IMR-90 (cell line): ENCODE measurements at regions not wholly inside any gene's neighbourhood (a gene's known extent, or its start where the extent isn't known, plus 50 kb on each side); places are given as distances from the start of the nearest gene placed in this dataset.
A peak's percentile ranks its signal among the peaks of the same experiment; 100 is the strongest.

Experiments used
- ATAC-seq: fragments of 200-7000 bp; cut with Tn5 transposase; 2 replicates; pipeline ENCODE4 v1.9.1; 2020; ENCODE audit warnings: low read depth, mild to moderate bottlenecking, moderate library complexity
- BruUV-seq: library from RNA; stranded (reverse); fragments of 400-500 nt; replicated peaks from 2 replicates; lab custom pipeline; 2021; lab: Mats Ljungman, UMichigan
- CTCF ChIA-PET: fragments of 300-600 bp; formaldehyde crosslinking; extraction: SDS; loops from one replicate; lab custom pipeline; 2021; ENCODE audit warnings: antibody characterized with exemption; lab: Yijun Ruan, JAX
- POLR2A ChIA-PET: fragments of 300-600 bp; sonication (Branson Sonifier 250); formaldehyde crosslinking; loops from one replicate; lab custom pipeline; 2022; ENCODE audit warnings: antibody characterized with exemption; ENCODE audit not compliant: unreplicated experiment; lab: Charles Lee
- DNase-seq: peaks from one replicate; pipeline ENCODE4 v3.0.0; 2013
- H2AFZ ChIP-seq: replicated peaks from 2 replicates; pipeline ENCODE3; 2013; ENCODE audit warnings: low read length, mild to moderate bottlenecking; ENCODE audit not compliant: poor library complexity
- H2AK5ac ChIP-seq: 2 replicates; pipeline ENCODE4 v1.6.1; 2013; ENCODE audit warnings: low read depth, low read length, inconsistent platforms
- H2AK9ac ChIP-seq: replicated peaks from 2 replicates; pipeline ENCODE3; 2013; ENCODE audit warnings: mild to moderate bottlenecking, low read depth, low read length, moderate library complexity; ENCODE audit not compliant: poor library complexity
- H2BK120ac ChIP-seq: 2 replicates; pipeline ENCODE4 v1.6.1; 2013; ENCODE audit warnings: low read depth, low read length, inconsistent platforms
- H2BK15ac ChIP-seq: 3 replicates; pipeline ENCODE4 v1.6.1; 2013; ENCODE audit warnings: low read depth, low read length, inconsistent platforms
- H2BK20ac ChIP-seq: 2 replicates; pipeline ENCODE4 v1.6.1; 2013; ENCODE audit warnings: low read depth, mild to moderate bottlenecking, inconsistent platforms, low read length, moderate library complexity
- H2BK5ac ChIP-seq: 2 replicates; pipeline ENCODE4 v1.6.1; 2013; ENCODE audit warnings: mild to moderate bottlenecking, low read depth, low read length, inconsistent platforms; ENCODE audit not compliant: poor library complexity, severe bottlenecking
- H3K14ac ChIP-seq: replicated peaks from 2 replicates; pipeline ENCODE4 v1.6.1; 2013; ENCODE audit warnings: low read depth, low read length, inconsistent platforms
- H3K18ac ChIP-seq: 2 replicates; pipeline ENCODE4 v1.6.1; 2013; ENCODE audit warnings: low read depth, low read length, control low read depth
- H3K23ac ChIP-seq: 2 replicates; pipeline ENCODE4 v1.6.1; 2013; ENCODE audit warnings: low read depth, low read length, inconsistent platforms
- H3K27ac ChIP-seq: 2 replicates; pipeline ENCODE4 v1.5.1; 2013; ENCODE audit warnings: mild to moderate bottlenecking, control low read depth, low read length; ENCODE audit not compliant: insufficient read depth
- H3K27me3 ChIP-seq: 2 replicates; pipeline ENCODE4 v1.6.1; 2013; ENCODE audit warnings: low read length; ENCODE audit not compliant: control insufficient read depth, insufficient read depth
- H3K36me3 ChIP-seq: 2 replicates; pipeline ENCODE4 v1.6.1; 2013; ENCODE audit warnings: low read length, mixed read lengths; ENCODE audit not compliant: control insufficient read depth, insufficient read depth
- H3K4ac ChIP-seq: 2 replicates; pipeline ENCODE4 v1.6.1; 2013; ENCODE audit warnings: low read depth, low read length, inconsistent platforms
- H3K4me1 ChIP-seq: 2 replicates; pipeline ENCODE4 v1.6.1; 2013; ENCODE audit warnings: low read length, mixed read lengths; ENCODE audit not compliant: control insufficient read depth, insufficient read depth
- H3K4me2 ChIP-seq: 2 replicates; pipeline ENCODE4 v1.6.1; 2013; ENCODE audit warnings: low read depth, mild to moderate bottlenecking, control low read depth, low read length, moderate library complexity
- H3K4me3 ChIP-seq: 2 replicates; pipeline ENCODE4 v1.5.1; 2013; ENCODE audit warnings: low read depth, mild to moderate bottlenecking, control low read depth, low read length, moderate library complexity; ENCODE audit not compliant: insufficient read depth
- H3K56ac ChIP-seq: 2 replicates; pipeline ENCODE4 v1.6.1; 2013; ENCODE audit warnings: low read length, inconsistent platforms; ENCODE audit not compliant: insufficient read depth; ENCODE audit errors: extremely low read depth
- H3K79me1 ChIP-seq, 2 experiments: 2 replicates each; pipeline ENCODE4 v1.6.1; 2013; ENCODE audit warnings: low read length in 2 of 2, inconsistent platforms in 1 of 2, low read depth in 1 of 2
- H3K9ac ChIP-seq: 2 replicates; pipeline ENCODE4 v1.6.1; 2013; ENCODE audit warnings: low read depth, low read length, control low read depth
- H3K9me1 ChIP-seq: 2 replicates; pipeline ENCODE4 v1.6.1; 2013; ENCODE audit warnings: low read length, inconsistent platforms; ENCODE audit not compliant: insufficient read depth
- H3K9me3 ChIP-seq: 2 replicates; pipeline ENCODE4 v1.6.1; 2013; ENCODE audit warnings: low read length; ENCODE audit not compliant: control insufficient read depth, insufficient read depth
- H4K20me1 ChIP-seq: 2 replicates; pipeline ENCODE4 v1.6.1; 2013; ENCODE audit warnings: low read length, inconsistent platforms; ENCODE audit not compliant: insufficient read depth
- H4K5ac ChIP-seq: 2 replicates; pipeline ENCODE4 v1.6.1; 2013; ENCODE audit warnings: mild to moderate bottlenecking, low read depth, low read length, control low read depth
- H4K8ac ChIP-seq, 2 experiments: 2 replicates each; pipeline ENCODE4 v1.6.1; 2013; ENCODE audit warnings: low read depth in 2 of 2, low read length in 2 of 2, control low read depth in 1 of 2, inconsistent platforms in 1 of 2
- H4K91ac ChIP-seq: 2 replicates; pipeline ENCODE4 v1.6.1; 2013; ENCODE audit warnings: low read depth, low read length, inconsistent platforms; ENCODE audit not compliant: insufficient read depth
- BHLHE40 ChIP-seq: fragments of 150-350 bp; IDR thresholded peaks from 2 replicates; pipeline ENCODE4 v1.6.1; 2016; ENCODE audit warnings: mild to moderate bottlenecking, low read depth, low read length
- CEBPB ChIP-seq: IDR thresholded peaks from 2 replicates; pipeline ENCODE4 v1.6.1; 2012; ENCODE audit warnings: low read depth, low read length, improper control_type of control experiment
- CHD1 ChIP-seq: IDR thresholded peaks from 2 replicates; pipeline ENCODE4 v1.6.1; 2012; ENCODE audit warnings: low read depth, low read length, improper control_type of control experiment
- FOS ChIP-seq: fragments of 150-350 bp; IDR thresholded peaks from 2 replicates; pipeline ENCODE4 v1.6.1; 2016; ENCODE audit warnings: low read depth, low read length
- MAFK ChIP-seq: IDR thresholded peaks from 2 replicates; pipeline ENCODE4 v1.6.1; 2012; ENCODE audit warnings: low read depth, low read length, improper control_type of control experiment
- MAZ ChIP-seq: IDR thresholded peaks from 2 replicates; pipeline ENCODE4 v1.6.1; 2012; ENCODE audit warnings: low read depth, mild to moderate bottlenecking, low read length, improper control_type of control experiment, moderate library complexity, borderline replicate concordance
- MXI1 ChIP-seq: IDR thresholded peaks from 2 replicates; pipeline ENCODE4 v1.6.1; 2012; ENCODE audit warnings: low read depth, mild to moderate bottlenecking, low read length, moderate library complexity, borderline replicate concordance
- NFE2L2 ChIP-seq: fragments of 150-350 bp; IDR thresholded peaks from 2 replicates; pipeline ENCODE4 v1.6.1; 2016; ENCODE audit warnings: low read depth, mild to moderate bottlenecking, low read length
- POLR2A ChIP-seq: IDR thresholded peaks from 2 replicates; pipeline ENCODE4 v1.6.1; 2012; ENCODE audit warnings: mild to moderate bottlenecking, low read depth, low read length
- RAD21 ChIP-seq: IDR thresholded peaks from 2 replicates; pipeline ENCODE4 v1.6.1; 2012; ENCODE audit warnings: low read length, improper control_type of control experiment
- RCOR1 ChIP-seq: IDR thresholded peaks from 2 replicates; pipeline ENCODE4 v1.6.1; 2012; ENCODE audit warnings: mild to moderate bottlenecking, low read length, improper control_type of control experiment; ENCODE audit not compliant: insufficient replicate concordance
- RFX5 ChIP-seq: IDR thresholded peaks from 2 replicates; pipeline ENCODE4 v1.8.0; 2012; ENCODE audit warnings: low read depth, mild to moderate bottlenecking, low read length, moderate library complexity
- SMC3 ChIP-seq: fragments of 150-350 bp; IDR thresholded peaks from 2 replicates; pipeline ENCODE4 v1.6.1; 2016; ENCODE audit warnings: low read depth, mild to moderate bottlenecking, antibody characterized with exemption, low read length, moderate library complexity
- WGBS, 2 experiments: methylation state at CpG; one replicate each; pipeline versions ENCODE4 v1.1.5 to v1.1.7; 2013; ENCODE audit warnings: missing lambda C conversion rate in 2 of 2; ENCODE audit not compliant: insufficient read length in 1 of 2; ENCODE audit errors: extremely low coverage in 2 of 2; 5-methylcytosine and 5-hydroxymethylcytosine counted together
- dilution Hi-C: fragments of 300-500 bp; cut with HindIII; formaldehyde crosslinking; loops from one replicate; pipeline ENCODE4 v1.14.3; 2018; ENCODE audit warnings: low sequenced_read_pairs; ENCODE audit not compliant: unreplicated experiment
- in situ Hi-C: fragments of 300-500 bp; cut with MboI; formaldehyde crosslinking; loops from 3 replicates; pipeline ENCODE4 v1.14.3; 2019; ENCODE audit warnings: low sequenced_read_pairs, inconsistent platforms, mixed read lengths
- intact Hi-C: fragments of 100-400 bp; cut with micrococcal nuclease; formaldehyde crosslinking; loops from 2 replicates; pipeline ENCODE4 v1.10.0; 2022
- TF ChIP-seq, protein P1 (sequence below): conservative IDR thresholded peaks from 2 replicates; pipeline ENCODE4 v1.5.1; 2012; ENCODE audit warnings: mild to moderate bottlenecking, low read depth, low read length, improper control_type of control experiment
- TF ChIP-seq, protein P2 (sequence below): fragments of 150-350 bp; IDR thresholded peaks from 2 replicates; pipeline ENCODE4 v1.6.1; 2016; ENCODE audit warnings: low read depth, mild to moderate bottlenecking, low read length, moderate library complexity, borderline replicate concordance

DNA sequence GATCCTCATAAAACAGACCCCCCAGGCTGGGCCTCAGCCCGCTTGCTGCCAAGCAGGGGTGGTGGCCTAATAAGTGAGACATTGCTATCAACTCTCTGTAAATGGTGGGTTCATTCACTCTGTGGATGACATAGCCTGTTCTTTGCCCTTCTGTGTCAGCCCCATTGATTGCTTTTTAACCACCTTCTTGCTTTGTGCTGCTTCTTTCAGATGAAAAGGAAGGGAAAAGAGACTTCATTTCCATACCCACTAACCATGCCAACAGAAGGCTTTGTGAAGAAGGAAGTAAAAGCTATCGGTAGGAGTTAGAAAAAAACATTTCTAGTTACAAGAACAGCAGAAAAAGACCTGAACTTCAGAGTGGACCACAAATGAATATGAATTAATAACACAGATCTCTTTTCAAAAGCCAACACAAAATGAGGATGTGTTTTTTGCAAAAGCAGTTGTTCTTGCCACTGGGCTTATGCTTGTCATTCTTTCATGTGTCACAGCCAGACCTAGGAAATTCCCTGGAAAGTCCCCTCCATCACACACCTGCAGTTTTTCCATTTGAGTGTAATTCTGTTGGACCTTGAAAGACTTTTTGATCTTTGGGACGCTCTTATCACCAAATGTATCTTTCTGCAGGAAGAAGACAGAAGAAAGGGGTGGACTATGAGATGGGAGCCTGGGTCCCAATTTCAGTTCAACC, 507.7 kb downstream of the CCDC171 start:
- peak overlapping the region; percentile 32 to 76; a peak in 2 of 4 replicates for H4K8ac ChIP-seq
- no CpG with 5 or more reads among the region's 3 CpGs for WGBS, 2 experiments
- CTCF ChIA-PET: interaction anchor here (0.6 kb wide), 1 partner anchor 375 kb away, joined by 3 read pairs; no protein-coding TSS in a partner anchor
- no peaks in the 10 kb centered on the region for H3K9me3 ChIP-seq
- no peak overlapping the region for H2BK5ac ChIP-seq
- in situ Hi-C loops: no loop called here
- peak overlapping the region; percentile 32; the same call in 1 of the 2 replicates for H3K18ac ChIP-seq
- H3K4me2 ChIP-seq: no peak overlapping the region
- H2BK15ac ChIP-seq: peak overlapping the region; percentile 72
- H2AK9ac ChIP-seq: no peak overlapping the region
- peak overlapping the region; percentile 83 for H2BK20ac ChIP-seq
- POLR2A ChIA-PET: no interaction called here
- peak overlapping the region; percentile 70 for H3K4ac ChIP-seq
- peak overlapping the region; percentile 82 for H4K91ac ChIP-seq
- H4K5ac ChIP-seq: no peak overlapping the region
- H3K56ac ChIP-seq: no peak overlapping the region
- peaks cover 13% of the 10 kb centered on the region for H3K4me1 ChIP-seq
- DNase-seq: no peak
- dilution Hi-C loops: no loop called here
- peak overlapping the region; percentile 91 for H2BK120ac ChIP-seq
- intact Hi-C loops: no loop called here
- no peak overlapping the region for H3K4me3 ChIP-seq
- H3K23ac ChIP-seq: 0 out of 2 replicates have a peak overlapping the region, but pooled peaks have one; percentile 14
- no peak overlapping the region for H2AFZ ChIP-seq
- no TSS peak for BruUV-seq
- H4K20me1 ChIP-seq: no peaks in the 10 kb centered on the region
- H3K9ac ChIP-seq: no peak overlapping the region
- peaks cover 11% of the 10 kb centered on the region for H3K9me1 ChIP-seq
- peak overlapping the region; percentile 59 for H2AK5ac ChIP-seq
- peaks cover 0 to 5% of the 10 kb centered on the region in 2 experiments; a peak in 1 of 4 replicates for H3K79me1 ChIP-seq
- H3K36me3 ChIP-seq: no peaks in the 10 kb centered on the region
- TF ChIP-seq CEBPB: no peak
- TF ChIP-seq RAD21: no peak
- no peak for TF ChIP-seq CHD1
- no peak for TF ChIP-seq RFX5
- TF ChIP-seq MAZ: no peak
- TF ChIP-seq POLR2A: no peak
- no peak for TF ChIP-seq MXI1
- no peak for TF ChIP-seq BHLHE40
- TF ChIP-seq MAFK: no peak
- TF ChIP-seq, protein P1, sequence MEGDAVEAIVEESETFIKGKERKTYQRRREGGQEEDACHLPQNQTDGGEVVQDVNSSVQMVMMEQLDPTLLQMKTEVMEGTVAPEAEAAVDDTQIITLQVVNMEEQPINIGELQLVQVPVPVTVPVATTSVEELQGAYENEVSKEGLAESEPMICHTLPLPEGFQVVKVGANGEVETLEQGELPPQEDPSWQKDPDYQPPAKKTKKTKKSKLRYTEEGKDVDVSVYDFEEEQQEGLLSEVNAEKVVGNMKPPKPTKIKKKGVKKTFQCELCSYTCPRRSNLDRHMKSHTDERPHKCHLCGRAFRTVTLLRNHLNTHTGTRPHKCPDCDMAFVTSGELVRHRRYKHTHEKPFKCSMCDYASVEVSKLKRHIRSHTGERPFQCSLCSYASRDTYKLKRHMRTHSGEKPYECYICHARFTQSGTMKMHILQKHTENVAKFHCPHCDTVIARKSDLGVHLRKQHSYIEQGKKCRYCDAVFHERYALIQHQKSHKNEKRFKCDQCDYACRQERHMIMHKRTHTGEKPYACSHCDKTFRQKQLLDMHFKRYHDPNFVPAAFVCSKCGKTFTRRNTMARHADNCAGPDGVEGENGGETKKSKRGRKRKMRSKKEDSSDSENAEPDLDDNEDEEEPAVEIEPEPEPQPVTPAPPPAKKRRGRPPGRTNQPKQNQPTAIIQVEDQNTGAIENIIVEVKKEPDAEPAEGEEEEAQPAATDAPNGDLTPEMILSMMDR: no peak
- TF ChIP-seq NFE2L2: no peak
- TF ChIP-seq SMC3: no peak
- no peak for TF ChIP-seq FOS
- TF ChIP-seq RCOR1: no peak
- TF ChIP-seq, protein P2, sequence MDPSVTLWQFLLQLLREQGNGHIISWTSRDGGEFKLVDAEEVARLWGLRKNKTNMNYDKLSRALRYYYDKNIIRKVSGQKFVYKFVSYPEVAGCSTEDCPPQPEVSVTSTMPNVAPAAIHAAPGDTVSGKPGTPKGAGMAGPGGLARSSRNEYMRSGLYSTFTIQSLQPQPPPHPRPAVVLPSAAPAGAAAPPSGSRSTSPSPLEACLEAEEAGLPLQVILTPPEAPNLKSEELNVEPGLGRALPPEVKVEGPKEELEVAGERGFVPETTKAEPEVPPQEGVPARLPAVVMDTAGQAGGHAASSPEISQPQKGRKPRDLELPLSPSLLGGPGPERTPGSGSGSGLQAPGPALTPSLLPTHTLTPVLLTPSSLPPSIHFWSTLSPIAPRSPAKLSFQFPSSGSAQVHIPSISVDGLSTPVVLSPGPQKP: no peak
- H3K27me3 ChIP-seq: no peaks in the 10 kb centered on the region
- H3K14ac ChIP-seq: peak overlapping the region; percentile 61
- ATAC-seq: no peak
- H3K27ac ChIP-seq: no peak overlapping the region
